B cell (primary cell): ENCODE measurements at regions not wholly inside any gene's neighbourhood (a gene's known extent, or its start where the extent isn't known, plus 50 kb on each side); places are given as distances from the start of the nearest gene placed in this dataset.

Experiments used
- CTCF ChIP-seq: fragments of 200-600 bp; IDR thresholded peaks from one replicate; pipeline ENCODE4 v1.8.0; 2022; ENCODE audit warnings: antibody characterized with exemption, mild to moderate bottlenecking
- EZH2 ChIP-seq: IDR thresholded peaks from 2 replicates; pipeline ENCODE4 v1.6.1; 2012; ENCODE audit warnings: borderline replicate concordance, low read depth, mild to moderate bottlenecking, moderate library complexity, low read length; ENCODE audit not compliant: insufficient read depth, poor library complexity, severe bottlenecking

- TF ChIP-seq CTCF (no peak), EZH2 (no peak)
Observed at GRCh38 chr2:226256237-226256636, 543.4 kb downstream of the IRS1 start.
